HCT116 (cell line): ENCODE measurements at regions not wholly inside any gene's neighbourhood (a gene's known extent, or its start where the extent isn't known, plus 50 kb on each side); places are given as distances from the start of the nearest gene placed in this dataset.

Source experiments
- YY1 ChIP-seq: IDR thresholded peaks from 2 replicates; pipeline ENCODE4 v1.6.1; 2011; ENCODE audit warnings: low read length, low read depth, moderate library complexity, mild to moderate bottlenecking; ENCODE audit not compliant: insufficient replicate concordance; ENCODE audit errors: extremely low read depth
- TF ChIP-seq, protein P1 (sequence below): IDR thresholded peaks from 2 replicates; pipeline ENCODE4 v1.6.1; 2012; ENCODE audit warnings: low read depth
- TF ChIP-seq, protein P2 (sequence below), 3 experiments: fragments of 200-600 bp in 1 of 3; sonication (generic) in 1 of 3; IDR thresholded peaks in 2 of 3; conservative IDR thresholded peaks in 1 of 3; 2 replicates each; pipeline ENCODE4 v1.5.1; 2012 to 2017; ENCODE audit warnings: low read depth in 2 of 3, low read length in 2 of 3, antibody characterized with exemption in 1 of 3, borderline replicate concordance in 1 of 3, control low read depth in 1 of 3, mild to moderate bottlenecking in 1 of 3, mixed read lengths in 1 of 3, mixed run types in 1 of 3, moderate library complexity in 1 of 3; ENCODE audit not compliant: insufficient read depth in 1 of 3

DNA sequence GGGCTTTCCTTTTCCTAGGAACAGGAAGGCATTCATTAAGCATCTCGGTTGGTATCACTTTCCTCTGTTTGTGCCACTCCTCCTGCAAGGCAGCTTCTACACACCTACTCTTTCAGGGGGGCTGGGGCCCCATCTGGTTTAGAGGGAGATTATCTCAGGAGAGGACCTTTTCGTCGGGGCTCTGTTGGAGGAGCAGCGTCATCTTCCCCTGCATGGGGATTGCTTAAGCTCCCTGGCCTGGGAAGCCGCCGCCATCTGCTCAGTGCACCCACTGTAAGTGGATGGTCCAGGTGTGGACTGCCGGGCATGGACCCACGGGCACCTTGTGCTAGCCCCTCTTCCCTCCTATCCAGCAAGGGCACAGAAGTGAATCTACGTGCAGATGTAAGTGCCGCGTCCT lies 355.3 kb upstream of the SMIM21 start:
- TF ChIP-seq, protein P1, sequence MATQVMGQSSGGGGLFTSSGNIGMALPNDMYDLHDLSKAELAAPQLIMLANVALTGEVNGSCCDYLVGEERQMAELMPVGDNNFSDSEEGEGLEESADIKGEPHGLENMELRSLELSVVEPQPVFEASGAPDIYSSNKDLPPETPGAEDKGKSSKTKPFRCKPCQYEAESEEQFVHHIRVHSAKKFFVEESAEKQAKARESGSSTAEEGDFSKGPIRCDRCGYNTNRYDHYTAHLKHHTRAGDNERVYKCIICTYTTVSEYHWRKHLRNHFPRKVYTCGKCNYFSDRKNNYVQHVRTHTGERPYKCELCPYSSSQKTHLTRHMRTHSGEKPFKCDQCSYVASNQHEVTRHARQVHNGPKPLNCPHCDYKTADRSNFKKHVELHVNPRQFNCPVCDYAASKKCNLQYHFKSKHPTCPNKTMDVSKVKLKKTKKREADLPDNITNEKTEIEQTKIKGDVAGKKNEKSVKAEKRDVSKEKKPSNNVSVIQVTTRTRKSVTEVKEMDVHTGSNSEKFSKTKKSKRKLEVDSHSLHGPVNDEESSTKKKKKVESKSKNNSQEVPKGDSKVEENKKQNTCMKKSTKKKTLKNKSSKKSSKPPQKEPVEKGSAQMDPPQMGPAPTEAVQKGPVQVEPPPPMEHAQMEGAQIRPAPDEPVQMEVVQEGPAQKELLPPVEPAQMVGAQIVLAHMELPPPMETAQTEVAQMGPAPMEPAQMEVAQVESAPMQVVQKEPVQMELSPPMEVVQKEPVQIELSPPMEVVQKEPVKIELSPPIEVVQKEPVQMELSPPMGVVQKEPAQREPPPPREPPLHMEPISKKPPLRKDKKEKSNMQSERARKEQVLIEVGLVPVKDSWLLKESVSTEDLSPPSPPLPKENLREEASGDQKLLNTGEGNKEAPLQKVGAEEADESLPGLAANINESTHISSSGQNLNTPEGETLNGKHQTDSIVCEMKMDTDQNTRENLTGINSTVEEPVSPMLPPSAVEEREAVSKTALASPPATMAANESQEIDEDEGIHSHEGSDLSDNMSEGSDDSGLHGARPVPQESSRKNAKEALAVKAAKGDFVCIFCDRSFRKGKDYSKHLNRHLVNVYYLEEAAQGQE, result no peak
- TF ChIP-seq, protein P2, sequence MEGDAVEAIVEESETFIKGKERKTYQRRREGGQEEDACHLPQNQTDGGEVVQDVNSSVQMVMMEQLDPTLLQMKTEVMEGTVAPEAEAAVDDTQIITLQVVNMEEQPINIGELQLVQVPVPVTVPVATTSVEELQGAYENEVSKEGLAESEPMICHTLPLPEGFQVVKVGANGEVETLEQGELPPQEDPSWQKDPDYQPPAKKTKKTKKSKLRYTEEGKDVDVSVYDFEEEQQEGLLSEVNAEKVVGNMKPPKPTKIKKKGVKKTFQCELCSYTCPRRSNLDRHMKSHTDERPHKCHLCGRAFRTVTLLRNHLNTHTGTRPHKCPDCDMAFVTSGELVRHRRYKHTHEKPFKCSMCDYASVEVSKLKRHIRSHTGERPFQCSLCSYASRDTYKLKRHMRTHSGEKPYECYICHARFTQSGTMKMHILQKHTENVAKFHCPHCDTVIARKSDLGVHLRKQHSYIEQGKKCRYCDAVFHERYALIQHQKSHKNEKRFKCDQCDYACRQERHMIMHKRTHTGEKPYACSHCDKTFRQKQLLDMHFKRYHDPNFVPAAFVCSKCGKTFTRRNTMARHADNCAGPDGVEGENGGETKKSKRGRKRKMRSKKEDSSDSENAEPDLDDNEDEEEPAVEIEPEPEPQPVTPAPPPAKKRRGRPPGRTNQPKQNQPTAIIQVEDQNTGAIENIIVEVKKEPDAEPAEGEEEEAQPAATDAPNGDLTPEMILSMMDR (IDR thresholded peaks at IDR 0.05 in 2 of 3, conservative IDR thresholded peaks at IDR 0.05 in 1 of 3; ENCODE audit: borderline replicate concordance in 1 of 3, insufficient read depth in 1 of 3, low read depth in 2 of 3, low read length in 2 of 3), result no peak
- TF ChIP-seq YY1, result no peak
